Suprapubic skin (tissue), 4 donors: ENCODE measurements at regions not wholly inside any gene's neighbourhood (a gene's known extent, or its start where the extent isn't known, plus 50 kb on each side); places are given as distances from the start of the nearest gene placed in this dataset.

Experiments used
- DNase-seq, 2 donors: peaks; one replicate each; pipeline ENCODE4 v3.0.0-alpha.2; 2019; ENCODE audit warnings: low spot score in 2 of 2
- H3K27ac ChIP-seq: fragments of 200-600 bp; sonication (generic); one replicate; pipeline ENCODE4 v1.5.1; 2019
- H3K27me3 ChIP-seq: fragments of 200-600 bp; sonication (generic); one replicate; pipeline ENCODE4 v1.5.1; 2019
- H3K36me3 ChIP-seq: fragments of 200-600 bp; sonication (generic); one replicate; pipeline ENCODE4 v1.5.1; 2019
- H3K4me1 ChIP-seq: fragments of 200-600 bp; sonication (generic); one replicate; pipeline ENCODE4 v1.5.1; 2019
- H3K4me3 ChIP-seq: fragments of 200-600 bp; sonication (generic); one replicate; pipeline ENCODE4 v1.5.1; 2019; ENCODE audit warnings: mild to moderate bottlenecking
- H3K9me3 ChIP-seq: fragments of 200-600 bp; sonication (generic); one replicate; pipeline ENCODE4 v1.5.1; 2019
- CTCF ChIP-seq, 2 donors: fragments of 200-600 bp in 1 of 2; fragments of 450-650 bp in 1 of 2; sonication (generic) in 1 of 2; IDR thresholded peaks; one replicate each; pipeline ENCODE4 v1.5.1; 2016 to 2019; ENCODE audit warnings: antibody characterized with exemption in 2 of 2, mild to moderate bottlenecking in 1 of 2, moderate library complexity in 1 of 2
- EP300 ChIP-seq: sonication (generic); formaldehyde crosslinking; IDR thresholded peaks from one replicate; pipeline ENCODE4 v1.6.1; 2017; ENCODE audit warnings: antibody characterized with exemption
- POLR2A ChIP-seq, 2 donors: fragments of 450-650 bp; IDR thresholded peaks; one replicate each; pipeline ENCODE4 v1.6.1; 2017; ENCODE audit warnings: antibody characterized with exemption in 2 of 2, mild to moderate bottlenecking in 2 of 2, moderate library complexity in 2 of 2
- POLR2AphosphoS5 ChIP-seq, 3 donors: sonication (generic); formaldehyde crosslinking; IDR thresholded peaks; one replicate each; pipeline ENCODE4 v1.6.1; 2017; ENCODE audit warnings: antibody characterized with exemption in 3 of 3
- WGBS: methylation state at CpG from one replicate; pipeline ENCODE4 v1.1.5; 2018; 5-methylcytosine and 5-hydroxymethylcytosine counted together

GRCh38 chr9:107219486-107220077 lies 63.5 kb upstream of the RAD23B start:
- Histone ChIP-seq H3K36me3 (no peaks in the 10 kb centered on the region), H3K9me3 (no peaks in the 10 kb centered on the region), H3K27ac (no peak overlapping the region), H3K4me1 (no peaks in the 10 kb centered on the region), H3K27me3 (no peaks in the 10 kb centered on the region), H3K4me3 (no peak overlapping the region)
- WGBS, result 77% methylated on average over 4 of the region's 4 CpGs
- TF ChIP-seq POLR2AphosphoS5 (IDR thresholded peaks at IDR 0.05), result no peak
- no peak for TF ChIP-seq POLR2A (IDR thresholded peaks at IDR 0.05)
- no peak for TF ChIP-seq EP300
- no peak for TF ChIP-seq CTCF (IDR thresholded peaks at IDR 0.05)
- DNase-seq, result no peak

- TF ChIP-seq POLR2AphosphoS5 (IDR thresholded peaks at IDR 0.05) (no peak), POLR2A (IDR thresholded peaks at IDR 0.05) (no peak), CTCF (IDR thresholded peaks at IDR 0.05) (no peak), EP300 (no peak)
- no peaks in the 10 kb centered on the region for H3K4me1 ChIP-seq
- H3K9me3 ChIP-seq, result no peaks in the 10 kb centered on the region
- no peak overlapping the region for H3K27ac ChIP-seq
- no peaks in the 10 kb centered on the region for H3K36me3 ChIP-seq
- H3K4me3 ChIP-seq, result no peak overlapping the region
- WGBS, result 59% methylated on average over 2 of the region's 2 CpGs
- H3K27me3 ChIP-seq, result no peaks in the 10 kb centered on the region
- DNase-seq, result no peak
Measured at GRCh38 chr9:107221321-107221720, 61.8 kb upstream of the RAD23B start.

- Histone ChIP-seq H3K36me3 (no peaks in the 10 kb centered on the region), H3K9me3 (no peaks in the 10 kb centered on the region), H3K27ac (no peak overlapping the region), H3K27me3 (no peaks in the 10 kb centered on the region), H3K4me1 (no peaks in the 10 kb centered on the region), H3K4me3 (no peak overlapping the region)
- TF ChIP-seq POLR2AphosphoS5 (IDR thresholded peaks at IDR 0.05) (no peak), EP300 (no peak), CTCF (IDR thresholded peaks at IDR 0.05) (no peak), POLR2A (IDR thresholded peaks at IDR 0.05) (no peak)
- 71% methylated on average over 7 of the region's 7 CpGs for WGBS
- no peak for DNase-seq
Measured at GRCh38 chr9:107222020-107222522, 61.0 kb upstream of the RAD23B start.

- Histone ChIP-seq H3K36me3 (no peaks in the 10 kb centered on the region), H3K27ac (no peak overlapping the region), H3K4me1 (peaks cover under 1% of the 10 kb centered on the region), H3K4me3 (no peak overlapping the region), H3K9me3 (no peaks in the 10 kb centered on the region), H3K27me3 (no peaks in the 10 kb centered on the region)
- no peak for DNase-seq
- TF ChIP-seq POLR2A (IDR thresholded peaks at IDR 0.05), result no peak
- TF ChIP-seq EP300, result no peak
- TF ChIP-seq POLR2AphosphoS5 (IDR thresholded peaks at IDR 0.05), result no peak
- no peak for TF ChIP-seq CTCF (IDR thresholded peaks at IDR 0.05)
- 85% methylated on average over 2 of the region's 2 CpGs for WGBS
Measured at GRCh38 chr9:107223381-107223780, 59.7 kb upstream of the RAD23B start.

- Histone ChIP-seq H3K27ac (no peak overlapping the region), H3K4me1 (peaks cover 3% of the 10 kb centered on the region), H3K27me3 (no peaks in the 10 kb centered on the region), H3K4me3 (no peak overlapping the region), H3K36me3 (no peaks in the 10 kb centered on the region), H3K9me3 (no peaks in the 10 kb centered on the region)
- 65% methylated on average over 2 of the region's 2 CpGs for WGBS
- no peak for DNase-seq
- TF ChIP-seq CTCF (IDR thresholded peaks at IDR 0.05) (no peak), EP300 (no peak), POLR2AphosphoS5 (IDR thresholded peaks at IDR 0.05) (no peak), POLR2A (IDR thresholded peaks at IDR 0.05) (no peak)
Measured at GRCh38 chr9:107224252-107224651, 58.8 kb upstream of the RAD23B start.
